ENCODE measurements at regions not wholly inside any gene's neighbourhood (a gene's known extent, or its start where the extent isn't known, plus 50 kb on each side); places are given as distances from the start of the nearest gene placed in this dataset.
"Not testable (repeated sequence)": the region's sequence is repeated elsewhere in the genome, so short reads cannot be mapped to it uniquely, and the experiment has no call there.

- no peak for DNase-seq (ENCODE audit: low read depth)
Measured at GRCh38 chr12:63038713-63039100, 103.8 kb upstream of the PPM1H start.

DNA sequence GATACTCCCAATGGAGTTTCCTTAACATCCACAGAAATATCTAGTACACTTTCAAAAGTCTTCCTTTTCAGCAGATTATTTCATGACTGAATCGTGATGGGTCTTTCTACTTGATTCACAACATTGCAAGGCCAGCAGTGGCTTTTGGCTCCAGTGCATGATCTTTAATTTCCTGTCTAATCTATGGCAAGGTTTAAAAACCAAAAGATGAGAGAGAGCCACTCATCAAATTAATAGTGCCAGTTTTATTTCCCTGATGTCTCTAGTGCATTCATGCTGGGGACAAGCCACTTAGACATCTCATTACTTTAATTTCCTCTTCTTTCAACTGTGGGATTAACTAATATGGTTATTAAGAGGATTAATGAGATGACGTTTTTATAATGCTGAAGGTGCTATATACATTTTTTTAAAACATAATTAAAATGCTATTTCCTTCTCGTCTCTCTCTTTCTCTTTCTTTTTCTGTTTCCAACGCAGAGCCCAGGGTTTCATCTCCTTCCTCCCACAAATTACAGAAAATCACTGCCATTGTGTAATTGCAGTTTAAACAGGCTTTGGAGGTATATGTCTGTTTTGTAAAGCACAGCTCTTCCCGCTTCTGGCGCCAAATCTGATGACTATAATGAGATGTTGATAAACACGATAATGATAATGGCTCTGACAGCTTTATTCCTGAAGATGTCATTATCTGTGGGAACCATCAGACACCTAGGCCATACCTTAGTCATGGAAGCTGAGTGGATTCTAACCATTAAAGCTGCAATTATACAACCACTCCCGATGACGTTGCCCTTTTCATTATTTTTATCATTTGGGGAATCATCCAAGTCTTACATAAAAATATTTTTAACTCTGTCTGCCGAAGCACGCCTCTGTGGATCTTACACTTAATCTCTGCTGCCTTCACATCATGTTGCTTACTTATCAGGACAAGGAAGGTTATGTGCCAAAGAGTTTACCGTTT, 103.1 kb upstream of the PPM1H start:
- no peak for DNase-seq (ENCODE audit: low read depth)

DNA sequence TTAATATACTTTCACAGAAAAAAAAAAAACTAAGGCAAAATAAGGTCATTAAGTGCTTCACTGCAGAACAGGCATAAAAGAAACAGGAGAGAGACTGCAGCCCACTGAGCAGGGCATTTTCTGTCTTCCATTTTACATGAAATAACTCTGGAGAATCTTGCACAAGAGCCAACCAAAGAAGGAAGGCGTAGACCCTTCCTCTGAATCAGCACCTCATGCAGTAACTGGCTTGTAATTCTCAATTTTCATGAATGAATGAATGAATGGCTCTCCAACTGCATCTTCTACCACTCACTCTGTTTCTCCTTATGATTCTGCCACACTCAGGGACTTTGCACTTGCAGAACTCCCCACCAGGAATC, 102.0 kb upstream of the PPM1H start:
- no peak for DNase-seq (ENCODE audit: low read depth)

- no peak for DNase-seq (ENCODE audit: low read depth)
Measured at GRCh38 chr12:63036216-63036973, 101.4 kb upstream of the PPM1H start.

DNA sequence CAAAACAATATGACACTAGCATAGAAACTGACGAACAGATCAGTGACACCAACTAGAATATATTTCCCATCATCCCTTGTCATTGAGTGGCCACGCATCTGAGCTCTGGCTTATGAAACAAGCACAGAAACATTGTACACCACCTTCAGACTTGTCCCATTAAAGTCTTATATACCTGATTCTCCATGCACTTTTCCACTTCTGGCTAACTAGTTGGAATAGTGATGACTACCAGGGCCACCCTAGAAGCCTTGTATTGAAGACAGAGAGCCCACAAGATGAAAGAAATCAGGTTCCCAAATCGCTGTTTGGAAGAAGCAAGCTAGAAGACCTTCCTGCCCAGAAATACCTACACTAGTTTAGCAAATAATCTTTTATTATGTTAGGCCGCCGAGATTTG, 99.7 kb upstream of the PPM1H start:
- DNase-seq (ENCODE audit: low read depth): no peak

- DNase-seq (ENCODE audit: low read depth): no peak
Measured at GRCh38 chr12:63029676-63030075, 94.7 kb upstream of the PPM1H start.

DNA sequence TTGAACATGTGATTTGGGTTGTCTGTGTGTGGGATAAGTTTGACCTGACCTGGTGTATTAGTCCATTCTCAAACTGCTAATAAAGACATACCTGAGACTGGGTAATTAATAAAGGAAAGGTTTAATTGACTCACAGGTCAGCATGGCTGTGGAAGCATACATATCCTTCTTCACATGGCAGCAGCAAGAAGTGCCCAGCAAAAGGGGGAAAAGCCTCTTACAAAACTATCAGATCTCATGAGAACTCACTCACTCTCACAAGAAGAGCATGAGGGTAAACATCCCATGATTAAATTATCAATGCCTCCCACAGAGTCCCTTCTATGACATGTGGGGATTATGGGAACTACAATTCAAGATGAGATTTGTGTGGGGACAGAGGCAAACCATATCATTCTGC, 94.0 kb upstream of the PPM1H start:
- no peak for DNase-seq (ENCODE audit: low read depth)

DNA sequence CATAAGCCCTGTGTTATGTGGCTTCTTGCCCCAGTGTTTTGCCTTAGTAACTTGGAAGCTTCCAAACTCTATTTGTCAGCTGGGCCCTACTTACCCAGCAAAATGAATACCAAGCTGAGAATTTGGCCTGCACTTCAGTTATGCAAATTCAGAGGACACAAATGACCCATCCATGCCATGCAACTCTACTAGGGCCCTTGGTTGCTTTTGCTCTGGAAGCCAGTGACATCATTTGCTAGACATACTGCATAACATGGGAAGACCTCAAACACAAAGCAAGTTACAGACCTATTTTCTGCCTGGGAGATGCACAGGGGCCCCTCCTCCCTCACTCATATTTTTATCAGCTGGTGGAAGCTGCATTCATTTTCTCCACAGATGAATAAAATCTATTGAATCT, 90.2 kb upstream of the PPM1H start:
- no peak for DNase-seq (ENCODE audit: low read depth)

- no peak for DNase-seq (ENCODE audit: low read depth)
Measured at GRCh38 chr12:63023926-63024325, 89.0 kb upstream of the PPM1H start.

DNA sequence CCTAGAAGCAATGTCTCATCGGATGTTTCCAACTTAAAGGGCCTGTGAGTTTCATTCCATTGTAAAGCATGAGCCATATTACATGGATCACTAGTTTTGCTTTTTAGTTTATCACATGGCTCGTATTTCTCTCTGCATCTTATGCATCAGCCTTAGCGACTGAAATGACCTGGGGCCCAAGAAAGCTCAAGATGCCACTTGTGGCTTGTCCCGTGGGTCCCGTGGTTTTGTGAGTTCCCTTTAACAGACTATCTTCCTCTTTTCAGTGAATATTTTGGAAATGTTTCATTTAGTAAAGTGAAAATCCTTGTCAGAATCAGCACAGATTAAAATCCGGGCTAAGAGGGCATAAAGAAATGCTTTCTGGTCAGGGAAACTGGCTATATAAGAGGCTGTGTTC, 86.2 kb upstream of the PPM1H start:
- no peak for DNase-seq (ENCODE audit: low read depth)

DNA sequence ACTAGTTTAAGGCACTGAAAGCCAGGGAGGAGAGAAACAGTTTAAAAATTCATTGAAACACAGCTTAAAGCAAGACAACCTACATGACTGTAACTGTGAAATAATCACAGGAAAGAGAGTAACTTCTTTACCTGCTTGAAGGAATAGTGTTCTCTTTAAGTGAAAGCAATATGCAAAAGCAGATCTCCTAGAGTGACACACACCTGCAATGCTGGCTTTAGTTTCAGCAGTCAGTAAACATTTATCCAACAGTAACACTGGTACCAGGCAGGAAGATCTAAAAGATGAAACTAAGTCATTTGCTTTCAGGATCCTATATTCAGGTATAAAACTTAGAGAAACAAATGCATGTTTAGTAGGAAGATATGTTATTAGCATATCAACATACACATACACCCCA, 85.3 kb upstream of the PPM1H start:
- no peak for DNase-seq (ENCODE audit: low read depth)

DNA sequence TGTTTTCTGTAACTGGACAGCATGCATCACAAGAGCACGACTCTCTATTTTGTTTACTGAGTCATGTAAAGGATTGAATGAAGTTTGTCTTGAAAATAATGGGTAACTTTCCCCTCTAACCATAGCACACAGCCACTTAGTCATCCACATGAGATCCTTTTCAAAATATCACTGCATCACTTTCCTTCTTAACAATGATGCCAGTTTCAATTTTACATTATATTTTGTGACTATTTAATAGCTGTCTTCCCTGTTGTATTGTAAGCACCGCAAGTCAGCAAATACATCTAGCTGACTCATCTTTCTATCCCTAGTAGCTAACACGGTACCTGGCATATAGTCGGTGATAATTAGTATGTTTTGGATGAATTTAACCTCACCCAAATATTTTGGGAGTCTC, 83.3 kb upstream of the PPM1H start:
- DNase-seq (ENCODE audit: low read depth): no peak

- DNase-seq (ENCODE audit: low read depth): no peak
Measured at GRCh38 chr12:63013302-63013701, 78.4 kb upstream of the PPM1H start.

GRCh38 chr12:63010698-63011097, 75.7 kb upstream of the PPM1H start:
- no peak for DNase-seq (ENCODE audit: low read depth)

GRCh38 chr12:63008372-63008771, 73.4 kb upstream of the PPM1H start:
- no peak for DNase-seq (ENCODE audit: low read depth)

DNA sequence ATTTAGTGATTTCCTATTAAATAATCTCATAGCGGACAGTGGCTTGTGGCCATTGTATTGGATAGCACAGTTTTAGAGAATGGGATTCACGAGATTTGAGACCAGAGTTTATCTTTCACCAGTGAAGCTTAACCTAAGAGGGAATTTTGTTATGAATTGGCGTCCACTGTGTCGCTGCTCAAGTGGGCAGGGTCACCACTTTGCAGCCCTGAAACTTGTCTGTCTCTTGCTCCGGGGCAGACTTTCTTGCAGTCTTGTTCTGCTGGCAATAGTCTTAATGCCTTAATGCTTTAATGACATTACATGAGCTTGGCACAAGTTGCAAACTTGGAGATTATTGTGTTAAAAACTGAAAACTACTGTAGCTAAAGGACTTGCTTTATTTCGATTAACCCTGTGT, 72.8 kb upstream of the PPM1H start:
- DNase-seq (ENCODE audit: low read depth): no peak

- no peak for DNase-seq (ENCODE audit: low read depth)
Measured at GRCh38 chr12:63006536-63006935, 71.6 kb upstream of the PPM1H start.

DNA sequence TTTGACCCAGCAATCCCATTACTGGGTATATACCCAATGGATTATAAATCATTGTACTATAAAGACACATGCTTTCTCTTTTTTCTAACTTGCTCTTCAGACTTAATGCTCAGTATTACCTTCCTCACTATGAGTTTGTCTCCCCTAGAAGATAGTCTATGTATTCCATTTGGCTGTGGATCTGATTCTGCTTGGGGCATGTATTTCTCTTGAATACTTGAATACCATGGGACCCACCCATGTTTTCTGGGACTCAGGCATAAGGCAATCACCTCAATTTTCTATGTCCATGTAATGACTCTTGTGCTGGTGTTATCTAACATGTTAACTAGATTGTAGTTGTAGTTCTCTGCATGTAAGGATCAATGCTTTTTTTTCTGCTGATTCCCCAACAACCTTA, 70.4 kb upstream of the PPM1H start:
- no peak for DNase-seq (ENCODE audit: low read depth)

GRCh38 chr12:63003223-63003819, 68.4 kb upstream of the PPM1H start:
- no peak for DNase-seq (ENCODE audit: low read depth)

DNA sequence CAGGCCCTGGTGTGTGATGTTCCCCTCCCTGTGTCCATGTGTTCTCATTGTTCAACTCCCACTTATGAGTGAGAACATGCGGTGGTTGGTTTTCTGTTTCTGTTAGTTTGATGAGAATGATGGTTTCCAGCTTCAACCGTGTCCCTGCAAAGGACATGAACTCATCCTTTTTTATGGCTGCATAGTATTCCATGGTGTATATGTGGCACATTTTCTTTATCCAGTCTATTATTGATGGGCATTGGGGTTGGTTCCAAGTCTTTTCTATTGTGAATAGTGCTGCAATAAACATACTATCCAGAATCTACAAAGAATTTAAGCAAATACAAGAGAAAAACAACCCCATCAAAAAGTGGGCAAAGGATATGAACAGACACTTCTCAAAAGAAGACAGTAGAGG, 67.1 kb upstream of the PPM1H start:
- not testable (repeated sequence) for DNase-seq (ENCODE audit: low read depth)

DNA sequence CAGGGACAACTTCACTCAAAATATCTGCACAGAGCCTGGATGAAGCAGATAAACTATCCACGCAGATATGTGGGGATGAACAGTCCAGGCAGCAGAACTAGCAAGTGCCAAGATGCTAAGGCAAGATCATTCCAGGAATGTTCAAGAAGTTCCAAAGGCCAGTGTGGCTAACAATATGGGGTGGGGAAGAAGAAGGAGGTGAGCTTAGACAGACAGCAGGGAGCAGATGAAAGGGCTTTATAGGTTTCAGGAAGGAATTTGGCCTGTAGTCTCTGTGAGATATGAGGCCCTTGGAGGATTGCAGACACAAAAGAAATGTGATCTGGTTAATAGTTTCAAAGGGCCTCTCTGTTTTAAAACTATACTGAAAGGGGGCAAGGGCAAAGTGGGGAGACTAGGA, 63.5 kb upstream of the PPM1H start:
- no peak for DNase-seq (ENCODE audit: low read depth)

- no peak for DNase-seq (ENCODE audit: low read depth)
Measured at GRCh38 chr12:62995097-62995496, 60.1 kb upstream of the PPM1H start.

DNA sequence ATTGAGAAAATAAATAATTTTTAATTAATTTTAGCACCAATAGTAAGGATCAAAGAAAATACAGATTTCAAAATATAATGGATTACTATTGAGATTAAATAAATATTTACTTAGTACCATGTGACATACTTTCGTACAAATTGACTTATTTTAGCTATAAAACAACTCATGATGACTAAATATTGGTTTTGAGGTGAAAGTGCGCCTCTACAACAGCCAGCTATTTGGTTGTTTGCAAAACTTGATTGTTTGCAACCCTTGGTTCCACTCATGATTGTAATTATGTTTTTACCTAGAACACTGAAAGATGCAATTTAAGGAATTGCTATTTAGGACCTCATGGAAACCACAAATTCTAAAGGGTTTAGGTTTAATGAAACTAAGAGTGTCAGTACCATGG, 51.9 kb upstream of the PPM1H start:
- no peak for DNase-seq (ENCODE audit: low read depth)
